Fibroblast of villous mesenchyme (primary cell): ENCODE measurements at regions not wholly inside any gene's neighbourhood (a gene's known extent, or its start where the extent isn't known, plus 50 kb on each side); places are given as distances from the start of the nearest gene placed in this dataset.

Experiments
- DNase-seq: peaks from one replicate; pipeline ENCODE4 v3.0.0-alpha.2; 2010; ENCODE audit warnings: low read depth
- H3K4me3 ChIP-seq: 2 replicates; pipeline ENCODE4 v1.5.1; 2011; ENCODE audit warnings: low read depth, mild to moderate bottlenecking, low read length
- CTCF ChIP-seq: IDR thresholded peaks from 2 replicates; pipeline ENCODE4 v1.5.1; 2012; ENCODE audit warnings: low read depth, mild to moderate bottlenecking, low read length; ENCODE audit not compliant: insufficient read depth

GRCh38 chr3:5344707-5345106 is 157.2 kb downstream of the EDEM1 start:
- TF ChIP-seq CTCF = no peak
- no peak overlapping the region for H3K4me3 ChIP-seq
- no peak for DNase-seq

GRCh38 chr3:5347486-5347885 is 160.0 kb downstream of the EDEM1 start:
- no peak overlapping the region for H3K4me3 ChIP-seq
- no peak for DNase-seq
- no peak for TF ChIP-seq CTCF

DNA sequence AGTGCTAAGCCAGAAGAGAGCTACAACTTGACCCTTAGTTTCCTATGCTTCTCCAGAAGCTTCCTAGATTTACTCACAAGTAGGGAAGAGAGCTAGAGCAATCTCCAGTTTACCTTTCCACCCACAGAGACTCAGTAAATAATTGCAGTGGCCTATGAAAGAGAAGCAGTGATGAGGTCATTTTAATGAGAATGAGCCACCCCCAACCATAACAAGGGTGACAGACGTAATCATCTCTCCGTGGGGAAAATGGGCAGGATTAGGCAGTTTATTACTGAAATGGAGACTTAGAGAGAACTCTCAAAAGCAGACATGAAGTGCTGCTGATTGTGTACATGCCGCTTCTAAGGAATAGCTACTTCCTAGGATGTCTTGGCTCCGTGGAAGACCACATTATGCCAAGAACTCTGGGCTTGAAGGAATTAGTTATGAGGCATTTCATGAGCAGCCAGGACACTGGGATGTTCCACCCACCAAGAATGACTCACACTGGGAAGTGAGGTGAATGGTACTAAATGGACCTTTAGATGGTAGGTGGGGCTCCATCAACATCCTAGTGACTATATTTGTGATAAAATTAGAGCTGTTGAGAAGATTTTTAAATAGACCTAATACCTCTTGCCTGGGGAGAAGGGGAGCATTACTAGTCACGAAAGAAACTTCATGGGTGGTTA is 160.9 kb downstream of the EDEM1 start:
- H3K4me3 ChIP-seq = no peak overlapping the region
- no peak for TF ChIP-seq CTCF
- no peak for DNase-seq

GRCh38 chr3:5349343-5349742 is 161.8 kb downstream of the EDEM1 start:
- no peak for TF ChIP-seq CTCF
- no peak for DNase-seq
- H3K4me3 ChIP-seq = no peak overlapping the region

DNA sequence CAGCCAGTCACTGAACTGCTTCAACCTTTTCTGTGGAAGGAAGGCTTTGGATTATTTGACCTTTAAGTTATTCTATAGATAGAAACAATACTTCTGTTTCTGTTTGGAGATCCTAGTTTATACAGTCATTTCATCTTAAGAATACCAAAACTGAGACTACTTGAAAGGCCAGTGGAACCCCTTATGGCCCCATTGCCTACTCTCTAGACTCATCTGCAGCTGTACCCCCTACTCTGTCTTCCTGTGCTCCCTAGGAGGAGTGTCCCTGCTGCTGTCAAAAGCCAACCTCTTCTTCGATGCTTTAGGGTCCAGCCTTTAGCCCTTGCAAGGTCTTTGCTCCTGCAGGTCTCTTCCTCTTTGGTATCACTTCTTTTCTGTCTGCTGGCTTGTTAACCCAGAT is 169.6 kb downstream of the EDEM1 start:
- DNase-seq = no peak
- no peak for TF ChIP-seq CTCF
- no peak overlapping the region for H3K4me3 ChIP-seq

DNA sequence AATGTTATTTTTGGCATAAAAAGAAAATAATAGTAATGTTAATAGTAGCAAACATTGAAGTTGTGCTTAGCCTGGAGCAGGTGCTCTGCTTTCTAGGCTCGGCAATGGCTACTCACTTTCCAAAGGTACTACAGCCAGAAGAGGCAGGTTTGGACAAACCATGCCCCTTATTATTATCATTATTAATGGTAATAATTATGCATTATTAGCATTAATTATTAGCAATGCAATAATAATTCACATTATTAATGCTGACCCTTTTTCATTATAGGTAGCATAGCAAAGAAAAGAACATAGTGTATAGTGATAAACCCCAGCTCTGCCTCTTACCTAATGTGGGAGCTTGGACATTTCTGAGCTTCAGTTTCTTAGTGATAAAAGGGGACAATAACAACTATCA is 171.4 kb downstream of the EDEM1 start:
- TF ChIP-seq CTCF = no peak
- no peak for DNase-seq
- H3K4me3 ChIP-seq = no peak overlapping the region

DNA sequence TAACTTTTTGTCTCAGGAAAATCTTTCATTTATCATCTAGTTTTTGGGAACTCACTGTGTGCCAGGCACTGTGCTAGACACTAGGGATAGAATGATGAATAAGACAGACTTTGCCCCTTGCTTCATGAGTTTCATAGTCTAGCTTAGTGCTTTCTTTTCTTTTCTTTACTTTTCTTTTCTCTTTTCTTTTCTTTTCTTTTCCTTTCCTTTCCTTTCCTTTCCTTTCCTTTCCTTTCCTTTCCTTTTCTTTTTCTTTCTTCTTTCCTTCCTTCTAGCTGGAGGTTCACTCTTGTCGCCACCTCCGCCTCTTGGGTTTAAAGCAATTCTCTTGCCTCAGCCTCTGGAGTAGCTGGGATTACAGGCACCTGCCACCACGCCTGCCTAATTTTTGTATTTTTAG is 172.9 kb downstream of the EDEM1 start:
- no peak for TF ChIP-seq CTCF
- no peak for DNase-seq
- H3K4me3 ChIP-seq = no peak overlapping the region
